ENCODE measurements at regions not wholly inside any gene's neighbourhood (a gene's known extent, or its start where the extent isn't known, plus 50 kb on each side); places are given as distances from the start of the nearest gene placed in this dataset.

DNA sequence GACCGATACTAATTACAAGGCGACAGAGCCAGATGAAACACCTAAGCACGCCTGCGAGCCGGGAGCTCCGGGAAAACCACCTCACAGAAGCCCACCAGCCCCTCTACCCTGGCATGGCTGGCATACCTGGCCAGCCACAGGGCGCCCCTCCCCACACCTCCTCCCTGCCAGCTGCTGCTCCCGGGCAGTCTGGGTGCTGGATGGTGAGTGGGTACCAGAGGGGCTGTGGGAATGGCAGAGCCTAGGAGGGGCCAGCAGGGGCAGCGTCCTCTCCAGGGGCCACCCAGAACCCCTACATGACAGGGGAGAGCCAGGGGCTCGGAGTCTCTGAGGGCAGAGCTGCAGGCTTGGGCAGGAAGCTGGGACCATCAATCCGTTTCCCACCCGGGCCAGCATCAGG lies 58.7 kb upstream of the GPC1 start:
- TF ChIP-seq, protein P1, sequence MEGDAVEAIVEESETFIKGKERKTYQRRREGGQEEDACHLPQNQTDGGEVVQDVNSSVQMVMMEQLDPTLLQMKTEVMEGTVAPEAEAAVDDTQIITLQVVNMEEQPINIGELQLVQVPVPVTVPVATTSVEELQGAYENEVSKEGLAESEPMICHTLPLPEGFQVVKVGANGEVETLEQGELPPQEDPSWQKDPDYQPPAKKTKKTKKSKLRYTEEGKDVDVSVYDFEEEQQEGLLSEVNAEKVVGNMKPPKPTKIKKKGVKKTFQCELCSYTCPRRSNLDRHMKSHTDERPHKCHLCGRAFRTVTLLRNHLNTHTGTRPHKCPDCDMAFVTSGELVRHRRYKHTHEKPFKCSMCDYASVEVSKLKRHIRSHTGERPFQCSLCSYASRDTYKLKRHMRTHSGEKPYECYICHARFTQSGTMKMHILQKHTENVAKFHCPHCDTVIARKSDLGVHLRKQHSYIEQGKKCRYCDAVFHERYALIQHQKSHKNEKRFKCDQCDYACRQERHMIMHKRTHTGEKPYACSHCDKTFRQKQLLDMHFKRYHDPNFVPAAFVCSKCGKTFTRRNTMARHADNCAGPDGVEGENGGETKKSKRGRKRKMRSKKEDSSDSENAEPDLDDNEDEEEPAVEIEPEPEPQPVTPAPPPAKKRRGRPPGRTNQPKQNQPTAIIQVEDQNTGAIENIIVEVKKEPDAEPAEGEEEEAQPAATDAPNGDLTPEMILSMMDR (IDR thresholded peaks at IDR 0.05), result no peak
- TF ChIP-seq POLR2A (IDR thresholded peaks at IDR 0.05), result no peak
